ENCODE measurements at regions not wholly inside any gene's neighbourhood (a gene's known extent, or its start where the extent isn't known, plus 50 kb on each side); places are given as distances from the start of the nearest gene placed in this dataset.

GRCh38 chr15:100802421-100803170 lies 77.0 kb upstream of the ALDH1A3 start:
- in situ Hi-C loops (cut with MboI; ENCODE audit: low sequenced_read_pairs, unreplicated experiment), result no loop called here
- no peak for TF ChIP-seq CTCF (IDR thresholded peaks at IDR 0.05; ENCODE audit: borderline replicate concordance, control extremely low read depth, extremely low read depth, insufficient read depth, missing control alignments)
- DNase-seq (ENCODE audit: low spot score), result no peak

GRCh38 chr15:100803171-100803440 lies 76.5 kb upstream of the ALDH1A3 start:
- in situ Hi-C loops (cut with MboI; ENCODE audit: low sequenced_read_pairs, unreplicated experiment), result no loop called here
- DNase-seq (ENCODE audit: low spot score), result no peak
- no peak for TF ChIP-seq CTCF (IDR thresholded peaks at IDR 0.05; ENCODE audit: borderline replicate concordance, control extremely low read depth, extremely low read depth, insufficient read depth, missing control alignments)

GRCh38 chr15:100806157-100806556 lies 73.5 kb upstream of the ALDH1A3 start:
- DNase-seq (ENCODE audit: low spot score), result no peak
- in situ Hi-C loops (cut with MboI; ENCODE audit: low sequenced_read_pairs, unreplicated experiment), result no loop called here
- TF ChIP-seq CTCF (IDR thresholded peaks at IDR 0.05; ENCODE audit: borderline replicate concordance, control extremely low read depth, extremely low read depth, insufficient read depth, missing control alignments), result no peak

- no peak for DNase-seq (ENCODE audit: low spot score)
- TF ChIP-seq CTCF (IDR thresholded peaks at IDR 0.05; ENCODE audit: borderline replicate concordance, control extremely low read depth, extremely low read depth, insufficient read depth, missing control alignments), result no peak
- in situ Hi-C loops (cut with MboI; ENCODE audit: low sequenced_read_pairs, unreplicated experiment), result no loop called here
Measured at GRCh38 chr15:100807028-100807427, 72.6 kb upstream of the ALDH1A3 start.

GRCh38 chr15:100808691-100809090 lies 70.9 kb upstream of the ALDH1A3 start:
- in situ Hi-C loops (cut with MboI; ENCODE audit: low sequenced_read_pairs, unreplicated experiment), result no loop called here
- no peak for DNase-seq (ENCODE audit: low spot score)
- TF ChIP-seq CTCF (IDR thresholded peaks at IDR 0.05; ENCODE audit: borderline replicate concordance, control extremely low read depth, extremely low read depth, insufficient read depth, missing control alignments), result no peak

- TF ChIP-seq CTCF (IDR thresholded peaks at IDR 0.05; ENCODE audit: borderline replicate concordance, control extremely low read depth, extremely low read depth, insufficient read depth, missing control alignments), result no peak
- in situ Hi-C loops (cut with MboI; ENCODE audit: low sequenced_read_pairs, unreplicated experiment), result no loop called here
Measured at GRCh38 chr15:100809151-100809550, 70.5 kb upstream of the ALDH1A3 start.

More at GRCh38 chr15:100809151-100809550, 70.5 kb upstream of the ALDH1A3 start:
- DNase-seq (ENCODE audit: low spot score), result no peak

All from GM13976 (cell line).